Fibroblast of skin of back (primary cell): ENCODE measurements at regions not wholly inside any gene's neighbourhood (a gene's known extent, or its start where the extent isn't known, plus 50 kb on each side); places are given as distances from the start of the nearest gene placed in this dataset.
"Not testable (repeated sequence)": the region's sequence is repeated elsewhere in the genome, so short reads cannot be mapped to it uniquely, and the experiment has no call there.

Experiments
- DNase-seq: peaks from one replicate; pipeline ENCODE4 v3.0.0-alpha.2; 2013

- not testable (repeated sequence) for DNase-seq
Measured at GRCh38 chr4:148638079-148638478, 195.9 kb upstream of the NR3C2 start.

GRCh38 chr4:148637453-148637852 is 195.2 kb upstream of the NR3C2 start:
- DNase-seq, result not testable (repeated sequence)

- peak; percentile 3 for DNase-seq
Measured at GRCh38 chr4:148634476-148634875, 192.3 kb upstream of the NR3C2 start.

- no peak for DNase-seq
Measured at GRCh38 chr4:148633720-148634119, 191.5 kb upstream of the NR3C2 start.

GRCh38 chr4:148632476-148632875 is 190.3 kb upstream of the NR3C2 start:
- no peak for DNase-seq

- DNase-seq, result no peak
Measured at GRCh38 chr4:148630051-148630450, 187.8 kb upstream of the NR3C2 start.

GRCh38 chr4:148618856-148619255 is 176.6 kb upstream of the NR3C2 start:
- DNase-seq, result no peak

GRCh38 chr4:148608968-148609367 is 166.8 kb upstream of the NR3C2 start:
- DNase-seq, result no peak

- not testable (repeated sequence) for DNase-seq
Measured at GRCh38 chr4:148598418-148599207, 156.4 kb upstream of the NR3C2 start.

- no peak for DNase-seq
Measured at GRCh38 chr4:148589182-148589581, 147.0 kb upstream of the NR3C2 start.

- no peak for DNase-seq
Measured at GRCh38 chr4:148575577-148575976, 133.4 kb upstream of the NR3C2 start.

- no peak for DNase-seq
Measured at GRCh38 chr4:148574911-148575310, 132.7 kb upstream of the NR3C2 start.

GRCh38 chr4:148574502-148574901 is 132.3 kb upstream of the NR3C2 start:
- DNase-seq, result peak; percentile 57

- DNase-seq, result no peak
Measured at GRCh38 chr4:148574066-148574465, 131.9 kb upstream of the NR3C2 start.

GRCh38 chr4:148573296-148573695 is 131.1 kb upstream of the NR3C2 start:
- no peak for DNase-seq

- no peak for DNase-seq
Measured at GRCh38 chr4:148565801-148566200, 123.6 kb upstream of the NR3C2 start.

- DNase-seq, result no peak
Measured at GRCh38 chr4:148563684-148564083, 121.5 kb upstream of the NR3C2 start.

GRCh38 chr4:148561467-148561866 is 119.3 kb upstream of the NR3C2 start:
- DNase-seq, result no peak

- no peak for DNase-seq
Measured at GRCh38 chr4:148557793-148558192, 115.6 kb upstream of the NR3C2 start.

- no peak for DNase-seq
Measured at GRCh38 chr4:148550788-148551187, 108.6 kb upstream of the NR3C2 start.

GRCh38 chr4:148542922-148543623 is 100.9 kb upstream of the NR3C2 start:
- DNase-seq, result no peak

GRCh38 chr4:148540622-148541326 is 98.6 kb upstream of the NR3C2 start:
- no peak for DNase-seq

- no peak for DNase-seq
Measured at GRCh38 chr4:148539387-148539786, 97.2 kb upstream of the NR3C2 start.
